ENCODE measurements at regions not wholly inside any gene's neighbourhood (a gene's known extent, or its start where the extent isn't known, plus 50 kb on each side); places are given as distances from the start of the nearest gene placed in this dataset.
"Not testable (repeated sequence)": the region's sequence is repeated elsewhere in the genome, so short reads cannot be mapped to it uniquely, and the experiment has no call there.

GRCh38 chr2:84048964-84049363, 410.1 kb downstream of the SUCLG1 start:
- DNase-seq, result no peak

GRCh38 chr2:84041506-84041905, 417.6 kb downstream of the SUCLG1 start:
- DNase-seq, result no peak

- no peak for DNase-seq
Observed at GRCh38 chr2:84040281-84040680, 418.8 kb downstream of the SUCLG1 start.

- DNase-seq, result peak; percentile 54
Observed at GRCh38 chr2:84038866-84039265, 420.2 kb downstream of the SUCLG1 start.

- no peak for DNase-seq
Observed at GRCh38 chr2:84033347-84033974, 425.6 kb downstream of the SUCLG1 start.

GRCh38 chr2:84031312-84032050, 427.6 kb downstream of the SUCLG1 start:
- no peak for DNase-seq

GRCh38 chr2:84029903-84030575, 429.0 kb downstream of the SUCLG1 start:
- peak; percentile 5 for DNase-seq

- no peak for DNase-seq
Observed at GRCh38 chr2:84026818-84027217, 432.3 kb downstream of the SUCLG1 start.

- DNase-seq, result peak; percentile 73
Observed at GRCh38 chr2:84022810-84023431, 436.2 kb downstream of the SUCLG1 start.

GRCh38 chr2:84017010-84017409, 442.1 kb downstream of the SUCLG1 start:
- peak; percentile 49 for DNase-seq

- DNase-seq, result no peak
Observed at GRCh38 chr2:84016183-84016582, 442.9 kb downstream of the SUCLG1 start.

- no peak for DNase-seq
Observed at GRCh38 chr2:83997889-83998288, 461.2 kb downstream of the SUCLG1 start.

GRCh38 chr2:83994633-83995179, 464.4 kb downstream of the SUCLG1 start:
- DNase-seq, result no peak

GRCh38 chr2:83993873-83994632, 465.0 kb downstream of the SUCLG1 start:
- DNase-seq, result no peak

GRCh38 chr2:83991992-83992391, 467.1 kb downstream of the SUCLG1 start:
- no peak for DNase-seq

- DNase-seq, result no peak
Observed at GRCh38 chr2:83990636-83991035, 468.4 kb downstream of the SUCLG1 start.

GRCh38 chr2:83976628-83977027, 482.5 kb downstream of the SUCLG1 start:
- DNase-seq, result not testable (repeated sequence)

- DNase-seq, result no peak
Observed at GRCh38 chr2:83972128-83972527, 487.0 kb downstream of the SUCLG1 start.

- no peak for DNase-seq
Observed at GRCh38 chr2:83971547-83971946, 487.5 kb downstream of the SUCLG1 start.

- DNase-seq, result no peak
Observed at GRCh38 chr2:83970217-83970929, 488.7 kb downstream of the SUCLG1 start.

- DNase-seq, result no peak
Observed at GRCh38 chr2:83969085-83969484, 490.0 kb downstream of the SUCLG1 start.

Data from tongue (tissue), 1 donor.